Gastrocnemius medialis (tissue), 4 donors: ENCODE measurements at regions not wholly inside any gene's neighbourhood (a gene's known extent, or its start where the extent isn't known, plus 50 kb on each side); places are given as distances from the start of the nearest gene placed in this dataset.
"Not testable (repeated sequence)": the region's sequence is repeated elsewhere in the genome, so short reads cannot be mapped to it uniquely, and the experiment has no call there.

Experiments
- ATAC-seq, 2 donors: fragments of 150-250 bp; one replicate each; pipeline ENCODE4 v1.9.1; 2016
- DNase-seq, 2 donors: peaks; one replicate each; pipeline ENCODE4 v3.0.0-alpha.2; 2019
- H3K27ac ChIP-seq, 4 donors: fragments of 200-600 bp; sonication (generic); 1 replicate in 1 of 4; 2 replicates in 3 of 4; pipeline ENCODE4 v1.5.1; 2016 to 2018; ENCODE audit warnings: mild to moderate bottlenecking in 2 of 4, moderate library complexity in 1 of 4
- H3K27me3 ChIP-seq, 3 donors: fragments of 200-600 bp; sonication (generic) in 2 of 3; 1 replicate in 1 of 3; 2 replicates in 2 of 3; pipeline versions ENCODE4 v1.5.1 to v1.6.0; 2016 to 2019; ENCODE audit warnings: mild to moderate bottlenecking in 1 of 3, moderate library complexity in 1 of 3
- H3K36me3 ChIP-seq, 2 donors: fragments of 200-600 bp; sonication (generic) in 1 of 2; one replicate each; pipeline ENCODE4 v1.5.1; 2017 to 2018
- H3K4me1 ChIP-seq, 2 donors: fragments of 200-600 bp; sonication (generic) in 1 of 2; one replicate each; pipeline ENCODE4 v1.5.1; 2016 to 2017; ENCODE audit warnings: mild to moderate bottlenecking in 2 of 2
- H3K4me3 ChIP-seq, 4 donors: fragments of 200-600 bp; sonication (generic) in 3 of 4; 1 replicate in 1 of 4; 2 replicates in 3 of 4; pipeline ENCODE4 v1.5.1; 2016 to 2019; ENCODE audit warnings: mild to moderate bottlenecking in 2 of 4
- H3K9me3 ChIP-seq, 3 donors: fragments of 200-600 bp; sonication (generic) in 2 of 3; 1 replicate in 1 of 3; 2 replicates in 2 of 3; pipeline ENCODE4 v1.5.1; 2016 to 2019
- CTCF ChIP-seq, 5 experiments: fragments of 450-650 bp in 3 of 5; fragments of 200-600 bp in 2 of 5; sonication (generic) in 2 of 5; IDR thresholded peaks in 4 of 5; conservative IDR thresholded peaks in 1 of 5; 1 replicate in 4 of 5; 2 replicates in 1 of 5; pipeline ENCODE4 v1.5.1; 2016 to 2019; ENCODE audit warnings: antibody characterized with exemption in 5 of 5, mild to moderate bottlenecking in 3 of 5, moderate library complexity in 3 of 5
- POLR2A ChIP-seq, 2 donors: fragments of 450-650 bp; IDR thresholded peaks; one replicate each; pipeline ENCODE4 v1.6.1; 2017; ENCODE audit warnings: antibody characterized with exemption in 2 of 2, mild to moderate bottlenecking in 2 of 2, moderate library complexity in 2 of 2
- in situ Hi-C, 4 donors: fragments of 200-750 bp; cut with MboI; loops; one replicate each; pipeline versions ENCODE4 v1.15.0 to v1.8.0; 2017; ENCODE audit warnings: low sequenced_read_pairs in 4 of 4
- intact Hi-C: fragments of 100-400 bp; cut with DNase I; formaldehyde crosslinking; loops from one replicate; pipeline ENCODE4 v1.15.1; 2023; ENCODE audit warnings: low total_unique reads

- TF ChIP-seq POLR2A (IDR thresholded peaks at IDR 0.05) (no peak), CTCF (IDR thresholded peaks at IDR 0.05 in 4 of 5, conservative IDR thresholded peaks at IDR 0.05 in 1 of 5) (no peak)
- H3K36me3 ChIP-seq: no peaks in the 10 kb centered on the region
- DNase-seq (no peak), ATAC-seq (no peak)
- intact Hi-C loops (no loop called here), in situ Hi-C loops (no loop called here)
- H3K9me3 ChIP-seq: peaks cover 0 to 6% (median 0%) of the 10 kb centered on the region in 3 donors
- no peaks in the 10 kb centered on the region for H3K27me3 ChIP-seq
- H3K4me3 ChIP-seq: no peak overlapping the region
- no peaks in the 10 kb centered on the region for H3K4me1 ChIP-seq
- no peak overlapping the region for H3K27ac ChIP-seq
These were observed 83.2 kb upstream of the NOX3 start for GRCh38 chr6:155538708-155539390.

GRCh38 chr6:155534678-155535077 is 79.0 kb upstream of the NOX3 start:
- DNase-seq: no peak
- Histone ChIP-seq H3K4me3 (no peak overlapping the region), H3K27ac (no peak overlapping the region), H3K4me1 (peaks cover 4 to 5% of the 10 kb centered on the region in 2 donors), H3K27me3 (no peaks in the 10 kb centered on the region), H3K9me3 (peaks cover 0 to 6% (median 0%) of the 10 kb centered on the region in 3 donors), H3K36me3 (no peaks in the 10 kb centered on the region)
- no peak for ATAC-seq
- intact Hi-C loops (loop anchor here (5.0 kb wide), 1 partner anchor 357 kb away; no protein-coding TSS in a partner anchor), in situ Hi-C loops (loop anchor here in 3 of 4 donors (5.0 kb wide), 1 partner anchor 207 kb away; no protein-coding TSS in a partner anchor)
- TF ChIP-seq POLR2A (IDR thresholded peaks at IDR 0.05) (no peak), CTCF (IDR thresholded peaks at IDR 0.05 in 4 of 5, conservative IDR thresholded peaks at IDR 0.05 in 1 of 5) (no peak)

- peak; percentile 43 to 49 for ATAC-seq
- peak; percentile 40 to 75 (median 73) for TF ChIP-seq CTCF (IDR thresholded peaks at IDR 0.05 in 4 of 5, conservative IDR thresholded peaks at IDR 0.05 in 1 of 5)
- TF ChIP-seq POLR2A (IDR thresholded peaks at IDR 0.05): no peak
- peak overlapping the region; percentile 70 to 89 (median 81) for H3K27ac ChIP-seq
These were observed 74.7 kb upstream of the NOX3 start for GRCh38 chr6:155530219-155530834.

GRCh38 chr6:155529814-155530213 is 74.2 kb upstream of the NOX3 start:
- peak; percentile 3 to 16 for ATAC-seq
- in situ Hi-C loops: loop anchor here (5.0 to 10.0 kb wide), 2 partner anchors 203 to 205 kb away; no protein-coding TSS in a partner anchor

More at GRCh38 chr6:155530219-155530834, 74.7 kb upstream of the NOX3 start:
- peak in 1 of 2 donors; percentile 12 for DNase-seq
- intact Hi-C loops: loop anchor here (1.0 to 5.0 kb wide), 2 partner anchors 203 to 353 kb away; no protein-coding TSS in a partner anchor
- in situ Hi-C loops: loop anchor here in 3 of 4 donors (5.0 kb wide), 1 partner anchor 203 kb away; no protein-coding TSS in a partner anchor
- no peaks in the 10 kb centered on the region for H3K36me3 ChIP-seq
- no peaks in the 10 kb centered on the region for H3K27me3 ChIP-seq
- no peaks in the 10 kb centered on the region for H3K9me3 ChIP-seq
- H3K4me1 ChIP-seq: peaks cover 19 to 25% of the 10 kb centered on the region in 2 donors
- H3K4me3 ChIP-seq: peak overlapping the region in 2 of 4 donors; percentile 37 to 38

More at GRCh38 chr6:155529814-155530213, 74.2 kb upstream of the NOX3 start:
- Histone ChIP-seq H3K4me1 (peaks cover 19 to 25% of the 10 kb centered on the region in 2 donors), H3K27ac (peak overlapping the region; percentile 70 to 89 (median 81)), H3K4me3 (peak overlapping the region in 2 of 4 donors; percentile 37 to 38)
- H3K9me3 ChIP-seq, H3K27me3 ChIP-seq, H3K36me3 ChIP-seq: not testable (repeated sequence)
- DNase-seq: peak in 1 of 2 donors; percentile 35
- intact Hi-C loops: loop anchor here (1.0 to 5.0 kb wide), 4 partner anchors 19 to 353 kb away; partner anchors contain the start of gene TFB1M
